GM19193 (cell line): ENCODE measurements at regions not wholly inside any gene's neighbourhood (a gene's known extent, or its start where the extent isn't known, plus 50 kb on each side); places are given as distances from the start of the nearest gene placed in this dataset.

Experiments
- POLR2A ChIP-seq: IDR thresholded peaks from 4 replicates; pipeline ENCODE4 v1.6.1; 2011; ENCODE audit not compliant: insufficient read depth, insufficient read length; ENCODE audit errors: extremely low read depth

DNA sequence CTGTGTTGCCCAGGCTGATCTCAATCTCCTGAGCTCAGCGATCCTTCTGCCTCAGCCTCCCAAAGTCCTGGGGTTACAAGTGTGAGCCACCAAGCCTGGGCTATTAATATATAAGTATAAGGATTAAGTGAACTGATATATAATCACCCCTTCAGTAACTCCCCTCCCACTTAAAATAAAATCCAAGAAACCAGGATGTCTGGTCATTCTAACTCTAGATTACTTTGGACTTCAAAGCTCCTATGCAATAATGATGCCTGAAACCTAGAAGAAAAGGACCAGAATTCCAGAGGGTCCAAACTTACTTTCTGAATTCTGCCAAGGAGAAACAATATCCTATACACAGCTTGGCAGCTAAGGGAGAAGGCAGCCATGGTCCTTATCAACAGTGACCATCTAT lies 206.8 kb upstream of the ZNF217 start:
- TF ChIP-seq POLR2A = no peak

DNA sequence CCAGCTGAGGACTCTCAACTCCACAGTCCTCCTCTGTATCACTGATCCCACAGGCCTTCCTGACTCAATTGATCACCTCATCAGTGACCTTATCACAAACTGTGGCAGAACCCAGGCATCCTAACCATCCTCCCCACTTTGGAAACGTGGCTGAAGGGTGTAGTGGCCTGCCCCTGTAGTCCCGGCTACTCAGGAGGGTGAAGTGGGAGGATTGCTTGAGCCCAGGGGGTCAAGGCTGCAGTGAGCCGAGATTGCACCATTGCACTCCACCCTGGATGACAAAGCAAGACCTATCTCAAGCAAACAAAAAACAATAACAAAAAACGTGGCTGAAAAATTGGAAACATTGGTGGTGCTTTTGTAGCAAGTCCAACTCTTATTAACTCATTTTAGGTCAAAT lies 203.4 kb upstream of the ZNF217 start:
- no peak for TF ChIP-seq POLR2A

GRCh38 chr20:53795170-53795569 lies 201.5 kb upstream of the ZNF217 start:
- no peak for TF ChIP-seq POLR2A

DNA sequence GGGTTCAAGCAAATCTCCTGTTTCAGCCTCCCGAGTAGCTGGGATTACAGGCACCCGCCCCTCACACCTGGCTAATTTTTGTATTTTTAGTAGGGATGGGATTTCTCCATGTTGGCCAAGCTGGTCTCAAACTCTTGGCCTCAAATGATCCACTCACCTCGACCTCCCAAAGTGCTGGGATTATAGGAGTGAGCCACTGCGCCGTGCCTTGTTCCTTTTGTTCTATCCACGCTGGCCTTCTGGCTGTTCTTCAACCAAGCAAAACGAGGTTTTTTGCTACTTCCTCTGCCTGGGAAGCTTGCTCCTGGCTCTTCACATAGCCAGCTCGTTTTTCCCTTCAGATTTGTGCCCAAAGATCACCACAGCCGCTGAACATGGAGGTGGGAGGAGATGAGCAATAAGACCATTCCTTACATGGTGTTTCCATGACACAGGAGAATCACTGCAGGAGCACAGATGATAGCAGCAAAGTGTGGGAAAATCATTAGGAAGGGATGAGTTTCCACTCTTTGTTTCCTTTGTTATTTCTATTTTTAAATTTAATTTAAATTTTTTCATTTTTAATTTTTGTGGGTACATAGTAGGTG lies 201.0 kb upstream of the ZNF217 start:
- TF ChIP-seq POLR2A = no peak

- TF ChIP-seq POLR2A = no peak
Observed at GRCh38 chr20:53793783-53794383, 200.2 kb upstream of the ZNF217 start.

DNA sequence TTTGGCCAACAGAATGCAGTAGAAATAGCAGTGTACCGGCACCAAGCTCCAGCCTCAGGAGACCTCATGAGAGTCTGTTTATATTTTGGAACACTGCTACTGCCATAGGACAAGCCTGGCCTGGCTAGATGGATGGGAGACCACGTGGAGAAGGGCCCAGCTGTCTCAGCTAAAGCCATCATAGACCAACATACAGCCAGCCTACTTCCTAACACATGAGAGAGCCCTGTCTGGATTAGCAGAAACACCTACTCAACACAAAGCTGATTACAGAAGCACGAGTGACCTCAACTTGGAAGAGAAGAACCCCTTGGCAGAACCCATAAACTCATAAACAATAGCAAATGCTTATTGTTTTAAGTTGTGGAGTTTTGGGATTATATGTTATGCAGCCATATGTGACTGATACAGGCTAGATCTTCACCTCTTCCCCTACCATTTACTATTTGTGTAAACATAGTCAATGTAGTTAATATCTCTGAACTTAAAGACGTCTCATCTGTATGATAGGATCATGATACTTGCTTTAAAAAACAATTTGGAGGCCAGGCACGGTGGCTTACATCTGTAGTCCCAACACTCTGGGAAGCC lies 199.4 kb upstream of the ZNF217 start:
- no peak for TF ChIP-seq POLR2A

DNA sequence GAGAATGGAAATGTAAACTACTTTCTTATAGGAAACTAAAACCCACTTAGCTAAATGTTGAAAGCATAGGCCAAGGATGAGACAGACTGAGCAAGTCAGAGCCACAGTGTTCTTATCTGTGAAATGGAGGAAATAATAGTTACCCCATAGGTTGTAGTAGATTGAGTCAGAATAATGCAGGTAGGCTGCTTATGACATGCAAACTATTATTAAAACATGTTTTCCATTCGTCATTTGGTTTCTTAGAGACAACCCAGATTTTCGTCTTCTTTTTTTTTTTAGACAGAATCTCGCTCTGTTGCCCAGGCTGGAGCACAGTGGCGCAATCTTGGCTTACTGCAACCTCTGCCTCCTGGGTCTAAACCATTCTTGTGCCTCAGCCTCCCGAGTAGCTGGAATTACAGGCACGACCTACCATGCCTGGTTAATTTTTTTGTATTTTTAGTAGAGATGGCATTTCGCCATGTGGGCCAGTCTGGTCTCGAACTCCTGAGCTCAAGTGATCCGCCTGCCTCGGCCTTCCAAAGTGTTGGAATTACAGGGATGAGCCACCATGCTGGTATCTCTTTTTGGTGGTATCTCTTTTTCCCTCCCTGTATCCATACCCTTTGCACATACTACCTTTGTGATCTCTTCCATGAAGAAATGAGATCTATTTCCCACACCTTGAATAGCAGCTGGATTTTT lies 196.5 kb upstream of the ZNF217 start:
- TF ChIP-seq POLR2A = no peak

GRCh38 chr20:53788253-53789022 lies 194.8 kb upstream of the ZNF217 start:
- TF ChIP-seq POLR2A = no peak

DNA sequence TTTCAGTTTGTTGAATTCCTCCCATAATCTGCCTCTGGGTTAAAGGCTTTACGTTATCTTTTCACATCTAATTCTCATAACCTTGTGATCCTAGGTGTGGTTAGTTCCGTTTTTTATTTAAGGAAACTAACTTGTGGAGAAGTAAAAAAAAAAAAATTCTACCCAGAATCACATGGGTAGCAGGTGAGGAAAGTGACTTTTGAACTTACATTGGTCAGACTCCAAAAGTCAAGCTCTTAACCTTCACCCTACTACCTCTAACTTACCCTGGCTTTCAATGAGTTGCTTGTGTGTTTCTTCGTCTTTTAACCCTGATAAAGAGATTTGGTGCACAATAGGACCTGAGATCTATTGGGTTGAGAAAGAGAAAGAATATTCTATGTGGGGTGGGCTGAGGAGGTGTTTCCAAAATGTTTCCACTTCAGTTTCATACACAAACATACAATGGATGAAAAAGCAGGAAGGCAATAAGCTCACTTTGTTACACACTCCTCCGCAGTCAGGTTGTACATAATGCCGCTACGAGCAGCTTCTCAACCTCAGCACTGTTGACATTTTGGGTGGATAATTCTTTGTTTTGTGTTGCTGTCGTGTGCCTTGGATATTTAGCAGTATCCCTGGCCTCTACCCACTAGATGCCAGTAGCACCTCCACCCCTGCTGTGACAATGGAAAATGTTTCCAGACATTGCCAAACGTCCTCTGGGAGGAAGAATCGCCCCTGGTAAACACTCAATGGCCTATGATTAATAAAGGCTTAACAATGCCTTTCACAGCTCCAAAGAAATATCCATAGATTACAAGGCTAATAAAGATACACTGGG lies 193.0 kb upstream of the ZNF217 start:
- TF ChIP-seq POLR2A = no peak

DNA sequence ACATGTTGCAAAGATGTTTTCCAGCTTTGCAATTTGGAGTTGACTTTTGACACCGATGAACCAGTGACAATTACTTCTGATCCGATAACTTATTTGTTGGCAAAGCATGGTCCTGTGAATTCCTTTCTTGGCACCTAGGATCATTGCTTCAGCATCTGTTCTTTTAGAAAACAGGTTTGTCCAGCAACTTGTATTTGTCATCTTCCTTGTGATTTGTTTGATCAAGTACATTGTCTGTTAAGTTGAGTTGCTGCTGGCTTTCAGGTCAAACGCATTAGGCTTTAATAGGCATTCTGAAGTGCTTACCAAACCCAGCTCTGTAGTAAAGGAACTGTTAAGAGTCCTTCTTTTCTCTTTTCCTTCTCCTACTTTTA lies 192.4 kb upstream of the ZNF217 start:
- TF ChIP-seq POLR2A = no peak

- TF ChIP-seq POLR2A = no peak
Observed at GRCh38 chr20:53785320-53785719, 191.7 kb upstream of the ZNF217 start.

DNA sequence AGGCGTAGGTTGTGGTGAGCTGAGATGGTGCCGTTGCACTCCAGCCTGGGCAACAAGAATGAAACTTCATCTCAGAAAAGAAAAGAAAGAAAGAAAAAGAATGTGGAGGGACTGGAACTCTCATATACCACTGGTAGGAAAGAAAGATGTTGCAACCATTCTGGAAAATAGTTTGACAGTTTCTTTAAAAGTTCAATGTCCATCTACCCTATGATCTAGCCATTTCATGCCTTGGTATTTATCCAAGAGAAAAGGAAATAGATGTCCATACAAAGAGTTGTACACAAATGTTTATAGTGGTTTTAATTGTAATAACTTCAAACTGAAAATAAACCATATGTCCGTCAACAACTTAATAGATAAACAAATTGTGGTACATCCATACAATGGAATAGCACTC lies 190.1 kb upstream of the ZNF217 start:
- TF ChIP-seq POLR2A = no peak

DNA sequence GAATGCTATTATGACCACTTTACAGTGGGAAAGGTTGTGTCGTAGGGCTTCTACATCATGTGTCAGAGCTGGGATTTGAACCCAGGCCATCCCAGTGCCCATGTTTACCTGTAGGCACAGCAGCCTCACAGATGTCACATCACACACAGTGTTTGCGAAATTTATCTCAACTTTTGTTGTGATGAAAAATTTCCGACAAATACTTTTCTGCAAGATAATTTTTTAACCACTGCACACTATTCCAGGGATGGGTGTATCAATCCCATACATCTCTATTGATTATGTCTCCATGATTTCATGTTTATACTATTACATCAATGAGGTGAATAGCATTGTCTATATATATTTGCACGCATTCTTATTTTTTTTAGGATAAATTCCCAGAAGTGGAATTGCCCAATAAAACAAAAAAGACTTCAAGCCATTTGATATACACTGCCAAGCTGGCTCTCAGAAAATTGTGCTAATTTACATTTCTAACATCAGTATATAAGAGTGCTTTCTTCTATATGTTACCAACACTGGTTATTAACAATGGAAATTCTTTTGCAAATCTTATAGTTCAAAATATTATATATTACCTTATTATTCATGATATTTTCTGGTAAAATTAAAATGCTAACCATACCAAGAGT lies 189.1 kb upstream of the ZNF217 start:
- TF ChIP-seq POLR2A = no peak

- TF ChIP-seq POLR2A = no peak
Observed at GRCh38 chr20:53779822-53780221, 186.2 kb upstream of the ZNF217 start.
